PC-3 (cell line): ENCODE measurements at regions not wholly inside any gene's neighbourhood (a gene's known extent, or its start where the extent isn't known, plus 50 kb on each side); places are given as distances from the start of the nearest gene placed in this dataset.

Experiments used
- ATAC-seq: fragments of 200-7000 bp; cut with Tn5 transposase; 2 replicates; pipeline ENCODE4 v1.9.1; 2020; ENCODE audit warnings: mild to moderate bottlenecking, moderate library complexity
- BruUV-seq: library from RNA; stranded (reverse); fragments of 400-500 nt; replicated peaks from 2 replicates; lab custom pipeline; 2021; lab: Mats Ljungman, UMichigan
- CTCF ChIA-PET: fragments of 300-600 bp; sonication (Branson Sonifier 250); formaldehyde crosslinking; loops from one replicate; lab custom pipeline; 2022; ENCODE audit warnings: antibody characterized with exemption; lab: Charles Lee
- POLR2A ChIA-PET: fragments of 300-600 bp; sonication (Branson Sonifier 250); formaldehyde crosslinking; loops from one replicate; lab custom pipeline; 2022; ENCODE audit warnings: antibody characterized with exemption; ENCODE audit not compliant: unreplicated experiment; lab: Charles Lee
- DNase-seq: peaks from one replicate; pipeline ENCODE4 v3.0.0-alpha.2; 2015
- H2AFZ ChIP-seq: fragments of 300-600 bp; sonication (generic); 2 replicates; pipeline ENCODE4 v1.6.0; 2016; ENCODE audit warnings: antibody characterized with exemption, low read length
- H3F3A ChIP-seq: fragments of 300-600 bp; sonication (generic); one replicate; pipeline ENCODE4 v1.6.0; 2017; ENCODE audit warnings: antibody characterized with exemption, low read length, control low read depth, mild to moderate bottlenecking; ENCODE audit not compliant: unreplicated experiment
- H3K27ac ChIP-seq: fragments of 300-600 bp; sonication (generic); 2 replicates; pipeline ENCODE4 v1.5.1; 2016; ENCODE audit warnings: mild to moderate bottlenecking, low read length
- H3K27me3 ChIP-seq: fragments of 300-600 bp; sonication (generic); 2 replicates; pipeline ENCODE4 v1.6.1; 2016; ENCODE audit warnings: low read length, mixed read lengths
- H3K36me3 ChIP-seq: fragments of 300-600 bp; sonication (generic); 2 replicates; pipeline ENCODE4 v1.6.1; 2016; ENCODE audit warnings: low read depth, mixed run types, low read length, mixed read lengths
- H3K4me1 ChIP-seq: fragments of 300-600 bp; sonication (generic); 2 replicates; pipeline ENCODE4 v1.5.1; 2016; ENCODE audit warnings: low read length; ENCODE audit not compliant: insufficient read depth
- H3K4me2 ChIP-seq: fragments of 300-600 bp; sonication (generic); 2 replicates; pipeline ENCODE4 v1.6.0; 2016; ENCODE audit warnings: low read length
- H3K4me3 ChIP-seq: fragments of 300-600 bp; sonication (generic); 2 replicates; pipeline ENCODE4 v1.5.1; 2016; ENCODE audit warnings: mild to moderate bottlenecking, low read length, mixed read lengths
- H3K79me2 ChIP-seq: fragments of 300-600 bp; sonication (generic); 2 replicates; pipeline ENCODE4 v1.6.1; 2017; ENCODE audit warnings: low read length, mixed read lengths
- H3K9ac ChIP-seq: fragments of 300-600 bp; sonication (generic); 2 replicates; pipeline ENCODE4 v1.6.0; 2016; ENCODE audit warnings: mild to moderate bottlenecking, low read length
- H3K9me2 ChIP-seq: fragments of 300-600 bp; sonication (generic); replicated peaks from 2 replicates; pipeline ENCODE4 v1.6.1; 2016; ENCODE audit warnings: mixed run types, low read length, mixed read lengths
- H3K9me3 ChIP-seq: fragments of 300-600 bp; sonication (generic); 2 replicates; pipeline ENCODE4 v1.6.1; 2016; ENCODE audit warnings: low read length, mixed read lengths
- H4K20me1 ChIP-seq: fragments of 300-600 bp; sonication (generic); 2 replicates; pipeline ENCODE4 v1.6.1; 2016; ENCODE audit warnings: low read length, mixed read lengths
- CTCF ChIP-seq: fragments of 300-600 bp; sonication (generic); conservative IDR thresholded peaks from 2 replicates; pipeline ENCODE4 v1.5.1; 2017; ENCODE audit warnings: antibody characterized with exemption, low read depth, mild to moderate bottlenecking, low read length
- EZH2 ChIP-seq: fragments of 300-600 bp; sonication (generic); IDR thresholded peaks from one replicate; pipeline ENCODE4 v1.6.1; 2017; ENCODE audit warnings: antibody characterized with exemption, mild to moderate bottlenecking, low read length; ENCODE audit not compliant: unreplicated experiment
- EZH2phosphoT487 ChIP-seq: fragments of 300-600 bp; sonication (generic); IDR thresholded peaks from 2 replicates; pipeline ENCODE4 v1.6.1; 2018; ENCODE audit warnings: mild to moderate bottlenecking, antibody characterized with exemption, low read length, borderline replicate concordance
- intact Hi-C: fragments of 100-400 bp; cut with micrococcal nuclease; formaldehyde crosslinking; loops from 2 replicates; pipeline ENCODE4 v1.9.0; 2023

GRCh38 chr5:167987490-167988280 is 303.8 kb upstream of the WWC1 start:
- intact Hi-C loops = no loop called here
- no TSS peak for BruUV-seq
- no peaks in the 10 kb centered on the region for H3K36me3 ChIP-seq
- no peak overlapping the region for H3K9ac ChIP-seq
- no peaks in the 10 kb centered on the region for H3F3A ChIP-seq
- no peaks in the 10 kb centered on the region for H3K9me3 ChIP-seq
- H3K27me3 ChIP-seq = peaks cover 86% of the 10 kb centered on the region
- no peak for TF ChIP-seq EZH2phosphoT487
- TF ChIP-seq EZH2 = no peak
- TF ChIP-seq CTCF = no peak
- H3K4me1 ChIP-seq = no peaks in the 10 kb centered on the region
- DNase-seq (no peak), ATAC-seq (no peak)
- POLR2A ChIA-PET = no interaction called here
- CTCF ChIA-PET = no interaction called here
- no peaks in the 10 kb centered on the region for H3K79me2 ChIP-seq
- H2AFZ ChIP-seq = no peak overlapping the region
- H3K4me3 ChIP-seq = no peak overlapping the region
- no peak overlapping the region for H3K4me2 ChIP-seq
- H4K20me1 ChIP-seq = no peaks in the 10 kb centered on the region
- H3K9me2 ChIP-seq = no peaks in the 10 kb centered on the region
- H3K27ac ChIP-seq = no peak overlapping the region

GRCh38 chr5:167992868-167993267 is 298.6 kb upstream of the WWC1 start:
- Histone ChIP-seq H2AFZ (no peak overlapping the region), H3K27me3 (peaks cover 60% of the 10 kb centered on the region), H3K9me2 (no peaks in the 10 kb centered on the region), H3K4me2 (no peak overlapping the region), H3K36me3 (no peaks in the 10 kb centered on the region), H3K4me1 (no peaks in the 10 kb centered on the region), H3K9me3 (no peaks in the 10 kb centered on the region), H3F3A (no peaks in the 10 kb centered on the region), H3K79me2 (no peaks in the 10 kb centered on the region), H3K4me3 (no peak overlapping the region), H3K9ac (no peak overlapping the region), H4K20me1 (no peaks in the 10 kb centered on the region), H3K27ac (no peak overlapping the region)
- intact Hi-C loops = no loop called here
- DNase-seq (no peak), ATAC-seq (no peak)
- TF ChIP-seq EZH2 (no peak), EZH2phosphoT487 (no peak), CTCF (no peak)
- ChIA-PET CTCF (no interaction called here), POLR2A (no interaction called here)
- no TSS peak for BruUV-seq

GRCh38 chr5:167993771-167994170 is 297.7 kb upstream of the WWC1 start:
- no peak overlapping the region for H3K4me2 ChIP-seq
- no peaks in the 10 kb centered on the region for H3F3A ChIP-seq
- no peaks in the 10 kb centered on the region for H3K36me3 ChIP-seq
- H2AFZ ChIP-seq = no peak overlapping the region
- no TSS peak for BruUV-seq
- POLR2A ChIA-PET = no interaction called here
- intact Hi-C loops = no loop called here
- no peaks in the 10 kb centered on the region for H3K9me2 ChIP-seq
- no peak for TF ChIP-seq EZH2
- TF ChIP-seq CTCF = no peak
- no peak for TF ChIP-seq EZH2phosphoT487
- ATAC-seq (no peak), DNase-seq (no peak)
- H4K20me1 ChIP-seq = no peaks in the 10 kb centered on the region
- peaks cover 56% of the 10 kb centered on the region for H3K27me3 ChIP-seq
- CTCF ChIA-PET = no interaction called here
- no peak overlapping the region for H3K27ac ChIP-seq
- no peaks in the 10 kb centered on the region for H3K4me1 ChIP-seq
- H3K9ac ChIP-seq = no peak overlapping the region
- no peaks in the 10 kb centered on the region for H3K9me3 ChIP-seq
- H3K4me3 ChIP-seq = no peak overlapping the region
- no peaks in the 10 kb centered on the region for H3K79me2 ChIP-seq
